ENCODE measurements at regions not wholly inside any gene's neighbourhood (a gene's known extent, or its start where the extent isn't known, plus 50 kb on each side); places are given as distances from the start of the nearest gene placed in this dataset.

DNA sequence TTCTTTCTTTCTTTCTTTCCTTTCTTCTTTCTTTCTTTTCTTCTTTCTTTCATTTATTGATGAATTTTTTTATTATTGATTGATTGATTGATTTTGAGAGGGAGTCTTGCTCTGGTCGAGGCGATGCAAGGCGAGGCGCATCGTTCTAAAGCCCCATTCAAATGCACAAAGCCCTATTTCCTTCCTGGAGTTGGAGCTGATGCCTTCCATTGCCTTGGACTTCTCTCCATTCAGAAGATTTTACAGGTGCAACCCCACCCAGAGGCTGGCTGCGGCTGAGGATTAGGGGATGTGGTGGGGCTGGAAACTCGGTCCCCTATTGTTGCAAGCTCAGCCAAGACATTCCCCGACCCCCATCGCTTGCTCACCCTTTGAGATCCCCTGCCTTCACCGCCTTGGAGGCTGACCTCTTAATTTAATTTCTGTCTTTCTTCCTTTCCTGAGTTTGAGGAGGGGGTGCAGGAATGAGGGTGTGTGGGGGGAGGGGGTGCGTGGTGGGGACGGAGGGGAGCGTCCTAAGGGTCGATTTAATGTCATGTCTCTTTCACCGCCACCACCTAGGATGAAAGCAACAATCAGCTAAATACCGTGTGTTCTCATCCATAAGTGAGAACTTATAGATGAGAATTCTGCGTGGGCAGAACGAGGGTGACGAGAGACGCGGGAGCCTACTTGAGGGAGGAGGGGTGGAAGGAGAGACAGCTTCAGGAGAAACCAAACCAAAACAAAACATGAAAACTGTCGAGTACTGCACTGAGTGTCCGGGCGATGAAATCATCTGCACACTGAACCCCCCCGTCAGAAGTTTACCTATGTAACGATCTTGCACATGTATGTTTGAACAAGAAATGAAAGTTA lies 3913.9 kb upstream of the OR11H1 start:
- TF ChIP-seq, protein P1, sequence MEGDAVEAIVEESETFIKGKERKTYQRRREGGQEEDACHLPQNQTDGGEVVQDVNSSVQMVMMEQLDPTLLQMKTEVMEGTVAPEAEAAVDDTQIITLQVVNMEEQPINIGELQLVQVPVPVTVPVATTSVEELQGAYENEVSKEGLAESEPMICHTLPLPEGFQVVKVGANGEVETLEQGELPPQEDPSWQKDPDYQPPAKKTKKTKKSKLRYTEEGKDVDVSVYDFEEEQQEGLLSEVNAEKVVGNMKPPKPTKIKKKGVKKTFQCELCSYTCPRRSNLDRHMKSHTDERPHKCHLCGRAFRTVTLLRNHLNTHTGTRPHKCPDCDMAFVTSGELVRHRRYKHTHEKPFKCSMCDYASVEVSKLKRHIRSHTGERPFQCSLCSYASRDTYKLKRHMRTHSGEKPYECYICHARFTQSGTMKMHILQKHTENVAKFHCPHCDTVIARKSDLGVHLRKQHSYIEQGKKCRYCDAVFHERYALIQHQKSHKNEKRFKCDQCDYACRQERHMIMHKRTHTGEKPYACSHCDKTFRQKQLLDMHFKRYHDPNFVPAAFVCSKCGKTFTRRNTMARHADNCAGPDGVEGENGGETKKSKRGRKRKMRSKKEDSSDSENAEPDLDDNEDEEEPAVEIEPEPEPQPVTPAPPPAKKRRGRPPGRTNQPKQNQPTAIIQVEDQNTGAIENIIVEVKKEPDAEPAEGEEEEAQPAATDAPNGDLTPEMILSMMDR (IDR thresholded peaks at IDR 0.05): no peak
- no peak for TF ChIP-seq EP300 (IDR thresholded peaks at IDR 0.05)
